ENCODE measurements at regions not wholly inside any gene's neighbourhood (a gene's known extent, or its start where the extent isn't known, plus 50 kb on each side); places are given as distances from the start of the nearest gene placed in this dataset.

GRCh38 chr15:79373113-79373512, 59.0 kb upstream of the MINAR1 start:
- no peak overlapping the region for H3K27ac Mint-ChIP-seq
- H3K27me3 Mint-ChIP-seq, result no peaks in the 10 kb centered on the region
- H3K36me3 Mint-ChIP-seq, result peaks cover 2% of the 10 kb centered on the region
- H3K4me3 Mint-ChIP-seq, result no peak overlapping the region
- H3K9me3 Mint-ChIP-seq, result no peaks in the 10 kb centered on the region
- no peaks in the 10 kb centered on the region for H3K4me1 Mint-ChIP-seq

DNA sequence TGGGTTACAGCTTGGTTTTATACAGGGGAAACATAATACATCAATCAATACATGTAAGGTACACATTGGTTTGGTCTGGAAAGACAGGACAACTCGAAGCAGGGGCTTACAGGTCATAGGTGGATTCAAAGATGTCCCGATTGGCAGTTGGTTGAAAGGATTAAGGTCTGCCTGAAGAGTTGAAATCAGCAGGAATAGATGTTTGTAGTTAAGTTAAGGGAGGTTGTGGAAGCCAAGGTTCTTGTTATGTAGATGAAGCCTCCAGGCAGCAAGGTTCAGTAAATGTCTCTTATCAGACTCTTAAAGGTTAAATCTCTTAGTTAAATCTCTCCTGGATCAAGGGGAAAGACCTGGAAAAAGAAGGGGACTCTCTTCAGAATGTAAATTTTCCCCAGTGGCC, 58.4 kb upstream of the MINAR1 start:
- no peak overlapping the region for H3K4me3 Mint-ChIP-seq
- H3K4me1 Mint-ChIP-seq, result no peaks in the 10 kb centered on the region
- H3K27ac Mint-ChIP-seq, result no peak overlapping the region
- H3K9me3 Mint-ChIP-seq, result no peaks in the 10 kb centered on the region
- H3K27me3 Mint-ChIP-seq, result no peaks in the 10 kb centered on the region
- peaks cover 2% of the 10 kb centered on the region for H3K36me3 Mint-ChIP-seq

DNA sequence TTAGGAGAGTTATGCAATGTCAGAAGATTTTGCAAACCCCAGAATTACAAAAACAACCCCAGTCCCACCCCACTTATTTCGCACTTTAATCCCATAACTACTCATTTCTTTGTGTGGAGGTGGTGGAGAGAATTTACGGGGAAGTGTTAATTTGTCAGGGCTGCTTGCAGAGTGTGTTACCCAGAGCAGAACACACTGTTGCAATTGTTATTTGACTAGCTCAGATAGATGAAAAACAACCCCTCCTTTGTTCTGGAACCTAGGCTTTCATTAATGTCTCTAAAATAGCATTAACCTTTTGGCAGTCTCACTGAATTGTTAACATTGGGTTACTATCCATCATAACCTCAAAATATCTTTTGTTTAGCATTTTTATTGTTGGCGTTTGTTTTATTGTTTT, 55.8 kb upstream of the MINAR1 start:
- Mint-ChIP-seq H3K27ac (no peak overlapping the region), H3K4me1 (peaks cover 0 to 1% (median 0%) of the 10 kb centered on the region in 3 donors), H3K4me3 (no peak overlapping the region), H3K27me3 (no peaks in the 10 kb centered on the region), H3K9me3 (no peaks in the 10 kb centered on the region), H3K36me3 (peaks cover 2% of the 10 kb centered on the region)

DNA sequence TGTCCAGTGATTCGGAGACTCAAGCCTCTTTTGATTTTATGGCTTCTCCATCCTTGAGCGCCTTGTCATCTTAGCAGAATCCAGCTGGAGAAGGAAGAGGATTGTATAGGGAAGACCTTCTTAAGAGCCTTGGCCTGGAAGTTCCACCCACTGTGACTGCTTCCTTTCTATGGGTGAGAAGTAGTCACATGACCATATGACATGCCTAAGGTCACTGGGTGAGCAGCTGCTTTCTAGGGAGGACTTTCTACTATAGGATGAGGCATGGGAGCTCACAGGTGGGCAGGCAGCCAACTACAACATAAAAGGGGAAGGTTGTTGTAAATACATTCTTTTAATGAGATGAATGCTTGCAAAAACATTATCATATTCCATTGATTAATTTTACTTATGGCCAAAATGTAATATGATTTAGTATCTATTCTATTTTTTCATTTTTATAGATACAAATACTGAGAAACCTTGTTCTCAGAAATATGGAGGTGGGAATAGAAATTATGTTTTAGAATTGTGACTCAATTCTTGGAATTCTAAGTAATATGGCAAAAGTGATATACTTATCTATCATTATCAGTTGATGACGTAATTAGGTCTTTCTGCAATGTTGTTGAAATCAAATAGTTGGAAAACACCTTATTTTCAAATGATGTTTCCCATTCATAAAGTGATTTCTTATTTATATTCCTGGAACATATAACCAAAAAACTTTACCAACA, 53.6 kb upstream of the MINAR1 start:
- H3K9me3 Mint-ChIP-seq, result peaks cover 0 to 1% (median 0%) of the 10 kb centered on the region in 3 donors
- no peaks in the 10 kb centered on the region for H3K27me3 Mint-ChIP-seq
- H3K4me1 Mint-ChIP-seq, result peaks cover 0 to 1% (median 0%) of the 10 kb centered on the region in 3 donors
- H3K4me3 Mint-ChIP-seq, result no peak overlapping the region
- no peaks in the 10 kb centered on the region for H3K36me3 Mint-ChIP-seq
- H3K27ac Mint-ChIP-seq, result no peak overlapping the region

DNA sequence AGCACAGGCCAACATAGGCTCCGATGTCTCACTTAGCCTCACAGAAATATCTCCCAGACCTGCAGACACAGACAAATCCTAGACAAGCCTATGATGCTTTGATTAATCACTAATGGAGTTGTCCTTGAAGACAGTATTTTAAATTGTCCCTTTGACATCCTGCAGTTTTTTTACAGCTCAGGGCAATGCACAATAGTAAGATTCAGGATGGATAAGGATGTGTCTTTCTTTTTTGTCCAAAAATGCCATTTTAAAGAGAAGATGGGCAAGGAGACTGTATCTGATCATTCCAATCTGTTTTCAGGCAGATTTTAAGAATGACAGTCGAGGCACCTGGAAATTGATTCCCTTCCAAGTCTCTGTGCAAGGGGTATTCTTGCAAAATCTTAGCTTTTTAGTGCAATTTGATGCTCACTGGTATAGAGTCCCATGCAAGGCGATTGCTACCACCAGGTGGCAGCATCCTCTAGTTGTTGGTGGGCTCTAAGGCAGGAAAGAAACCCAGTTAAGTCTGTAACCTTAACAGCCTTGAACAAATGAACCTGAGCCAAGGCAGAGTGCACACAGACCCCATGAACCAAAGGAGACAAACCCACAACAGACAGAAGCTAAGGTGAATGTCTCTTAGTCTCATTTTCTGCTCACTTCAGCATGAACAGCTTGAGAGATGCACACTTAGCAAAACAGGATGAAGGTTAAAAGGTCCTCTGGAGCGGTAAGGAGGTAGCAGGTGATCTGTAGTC, 51.2 kb upstream of the MINAR1 start:
- Mint-ChIP-seq H3K36me3 (no peaks in the 10 kb centered on the region), H3K27me3 (no peaks in the 10 kb centered on the region), H3K27ac (no peak overlapping the region), H3K9me3 (peaks cover 0 to 1% (median 0%) of the 10 kb centered on the region in 3 donors), H3K4me3 (no peak overlapping the region), H3K4me1 (peaks cover 0 to 1% (median 0%) of the 10 kb centered on the region in 3 donors)

- peak overlapping the region in 1 of 3 donors; percentile 48 for H3K27ac Mint-ChIP-seq
Observed at GRCh38 chr15:79381593-79381992, 50.5 kb upstream of the MINAR1 start.

More at GRCh38 chr15:79381593-79381992, 50.5 kb upstream of the MINAR1 start:
- Mint-ChIP-seq H3K9me3 (peaks cover 0 to 1% (median 0%) of the 10 kb centered on the region in 3 donors), H3K36me3 (no peaks in the 10 kb centered on the region), H3K27me3 (no peaks in the 10 kb centered on the region), H3K4me3 (no peak overlapping the region), H3K4me1 (peaks cover 0 to 1% (median 0%) of the 10 kb centered on the region in 3 donors)

Data from IgD-negative memory B cell (primary cell).